ENCODE measurements at regions not wholly inside any gene's neighbourhood (a gene's known extent, or its start where the extent isn't known, plus 50 kb on each side); places are given as distances from the start of the nearest gene placed in this dataset.
"Not testable (repeated sequence)": the region's sequence is repeated elsewhere in the genome, so short reads cannot be mapped to it uniquely, and the experiment has no call there.

DNA sequence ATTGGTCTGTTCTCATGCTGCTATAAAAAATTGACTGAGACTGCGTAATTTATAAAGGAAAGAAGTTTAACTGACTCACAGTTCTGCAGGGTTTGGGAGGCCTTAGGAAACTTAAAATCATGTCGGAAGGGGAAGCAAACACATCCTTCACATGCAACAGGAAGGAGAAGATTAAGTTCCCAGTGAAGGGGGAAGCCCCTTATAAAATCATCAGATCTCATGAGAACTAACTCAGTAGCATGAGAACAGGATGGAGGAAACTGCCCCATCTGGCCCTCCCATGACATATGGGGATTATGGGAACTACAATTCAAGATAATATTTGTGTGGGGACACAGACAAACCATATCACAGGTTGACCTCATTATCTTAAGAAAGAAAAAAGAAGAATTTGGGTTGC is 134.5 kb downstream of the PPP1R3A start:
- DNase-seq (ENCODE audit: low read depth in 4 of 4, low spot score in 1 of 4): no peak

DNA sequence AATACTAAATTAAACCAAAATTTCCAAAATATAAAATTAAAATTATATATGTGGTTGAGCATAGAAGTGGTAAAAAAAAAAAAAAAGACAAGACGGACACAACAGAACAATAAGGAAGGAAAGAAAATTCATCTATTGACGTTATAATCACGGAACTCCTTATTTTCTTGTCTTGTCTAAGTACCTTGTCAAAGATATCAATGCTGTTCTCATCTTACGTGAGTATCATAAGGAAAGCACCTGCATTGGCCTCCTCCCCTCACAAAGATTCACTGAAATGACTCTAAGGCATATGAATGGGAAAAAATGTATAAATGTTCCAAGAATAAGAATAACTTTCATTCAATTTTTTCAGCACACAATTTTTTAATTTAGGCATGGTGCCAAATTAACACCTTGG is 135.4 kb downstream of the PPP1R3A start:
- no peak for DNase-seq (ENCODE audit: low read depth in 4 of 4, low spot score in 1 of 4)

DNA sequence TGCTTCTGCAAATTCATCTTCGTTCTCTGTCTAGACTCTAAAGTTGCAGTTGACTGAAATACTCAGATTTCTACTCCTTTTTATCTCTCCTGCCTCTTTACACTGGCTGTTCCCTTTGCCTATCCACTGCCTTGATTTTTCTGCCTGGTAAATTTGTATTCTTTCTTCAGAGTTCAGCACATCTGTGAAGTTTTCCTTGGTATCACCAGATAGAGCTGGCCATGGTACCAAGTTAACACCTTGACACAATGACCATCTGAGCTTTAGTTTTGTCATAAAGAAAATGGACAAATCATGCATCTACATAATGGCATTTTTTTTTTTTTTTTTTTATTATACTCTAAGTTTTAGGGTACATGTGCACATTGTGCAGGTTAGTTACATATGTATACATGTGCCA is 143.0 kb downstream of the PPP1R3A start:
- DNase-seq (ENCODE audit: low read depth in 4 of 4, low spot score in 1 of 4): no peak

DNA sequence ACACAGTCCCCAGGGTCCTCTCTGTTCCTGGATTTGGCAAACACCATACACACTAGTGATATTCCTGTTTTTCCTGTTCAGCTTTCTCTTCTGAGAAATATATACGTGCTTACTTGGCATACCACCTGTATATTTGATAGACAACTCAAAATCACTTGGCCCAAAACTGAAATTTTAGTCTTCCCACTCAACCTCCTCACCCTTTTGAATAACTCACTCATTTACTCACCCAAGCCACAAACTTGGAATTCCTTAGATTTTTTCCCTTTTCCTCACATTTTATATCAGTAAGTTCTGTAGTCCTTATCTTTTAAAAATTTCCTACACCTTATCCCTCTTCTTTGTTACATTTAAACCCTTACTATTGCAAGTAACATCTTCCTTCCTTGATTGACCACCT is 143.4 kb downstream of the PPP1R3A start:
- DNase-seq (ENCODE audit: low read depth in 4 of 4, low spot score in 1 of 4): no peak

DNA sequence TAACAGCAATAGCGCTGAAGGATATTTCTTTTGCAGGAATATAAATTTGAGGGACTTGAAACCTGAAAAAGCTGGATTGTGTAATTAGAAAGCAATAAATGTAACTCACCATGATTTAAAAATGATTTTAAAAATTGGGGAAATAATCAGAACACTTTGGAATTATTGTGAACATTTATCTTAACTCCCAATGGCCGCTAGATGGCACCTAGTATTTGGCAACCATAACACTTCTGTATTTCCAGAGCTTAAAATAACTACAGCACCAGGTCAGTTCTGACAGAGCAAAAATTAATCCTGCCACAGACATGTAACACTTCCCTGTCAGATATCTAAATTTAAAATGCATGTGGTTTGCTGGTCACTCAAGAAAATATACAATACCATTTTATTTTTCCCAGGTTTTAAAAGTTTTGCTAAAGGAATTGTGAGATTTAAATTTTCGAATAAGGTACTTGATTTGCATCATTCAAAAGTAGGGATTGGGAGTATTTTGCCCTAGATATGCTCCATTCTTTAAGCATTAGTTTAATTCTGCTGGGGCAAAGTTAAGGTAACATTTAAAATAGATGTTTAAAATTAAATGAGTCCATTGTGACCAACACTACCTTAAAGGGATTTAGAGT is 144.5 kb downstream of the PPP1R3A start:
- no peak for DNase-seq (ENCODE audit: low read depth in 4 of 4, low spot score in 1 of 4)

DNA sequence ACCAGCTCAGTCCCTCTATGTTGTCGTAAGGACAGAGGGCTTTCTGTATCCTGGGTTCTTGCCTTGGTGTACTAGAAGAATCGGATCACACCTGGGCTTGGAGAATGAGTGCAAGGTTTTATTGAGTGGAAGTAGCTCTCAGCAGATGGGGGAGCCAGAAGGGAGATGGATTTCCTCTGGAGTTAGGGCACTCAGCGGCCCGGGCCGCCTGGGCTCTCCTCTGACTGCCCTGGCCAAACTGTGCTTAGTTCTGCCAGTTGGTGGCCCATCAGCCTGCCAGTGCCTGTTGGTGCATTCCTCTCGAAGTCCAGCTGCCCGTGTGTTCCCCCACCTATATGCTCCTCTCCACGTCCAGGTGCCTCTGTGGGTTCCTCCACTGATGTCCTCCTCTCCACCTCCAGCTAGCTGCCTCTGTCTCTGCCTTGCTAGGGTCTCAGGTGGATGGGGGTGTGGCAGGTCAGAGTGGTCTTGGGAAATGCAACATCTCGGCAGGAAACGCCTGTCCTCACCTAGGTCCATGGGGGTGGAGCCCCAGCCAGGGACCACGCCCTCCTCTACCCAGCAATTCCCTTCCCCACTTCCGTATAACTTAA is 148.6 kb downstream of the PPP1R3A start:
- DNase-seq (ENCODE audit: low read depth in 4 of 4, low spot score in 1 of 4): no peak

DNA sequence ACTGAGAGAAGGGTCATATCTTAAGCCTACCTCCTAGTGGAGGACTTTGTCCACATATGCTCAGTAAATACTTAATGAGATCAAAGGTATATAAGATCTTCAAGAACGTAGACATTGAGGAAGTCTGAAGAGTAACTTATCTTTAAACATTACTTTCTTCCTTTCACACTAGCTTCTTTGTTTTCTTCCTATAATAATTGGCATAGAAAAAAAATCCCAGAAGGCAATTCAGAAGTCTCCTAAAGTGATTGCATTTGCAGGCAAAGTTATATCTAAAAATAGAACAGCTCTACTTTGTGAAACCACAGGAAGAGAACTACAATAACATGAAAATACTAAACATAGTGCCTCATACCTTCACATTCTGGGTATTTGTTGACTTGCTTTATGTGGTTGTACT is 150.4 kb downstream of the PPP1R3A start:
- no peak for DNase-seq (ENCODE audit: low read depth in 4 of 4, low spot score in 1 of 4)

DNA sequence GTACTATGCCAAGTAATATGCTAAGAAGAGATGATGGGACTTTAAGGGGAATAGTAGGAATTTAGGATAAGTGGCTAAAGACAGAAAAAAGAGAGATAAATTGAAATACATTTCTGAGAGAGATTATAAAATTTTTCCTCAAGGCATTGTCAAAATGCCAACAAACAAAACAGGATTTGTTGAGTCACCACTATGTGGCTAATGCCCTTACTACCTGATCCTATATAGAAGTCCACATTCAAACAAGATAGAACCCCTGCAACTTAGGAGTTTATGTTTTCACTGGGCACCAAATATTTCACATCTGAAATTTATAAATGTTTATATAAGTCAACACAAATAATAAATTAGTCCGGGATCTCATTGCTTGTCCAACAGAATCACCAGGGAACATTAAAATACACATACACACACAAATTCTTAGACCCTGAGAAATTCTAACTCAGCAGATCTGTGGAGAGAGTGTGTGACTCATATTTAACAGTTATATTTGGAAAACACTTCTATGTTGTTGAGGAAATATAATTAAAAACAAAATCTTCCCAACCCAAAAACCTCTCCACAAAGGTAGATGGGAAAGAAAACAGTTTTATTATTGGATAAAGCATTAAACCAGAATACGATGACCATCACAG is 154.3 kb downstream of the PPP1R3A start:
- no peak for DNase-seq (ENCODE audit: low read depth in 4 of 4, low spot score in 1 of 4)

DNA sequence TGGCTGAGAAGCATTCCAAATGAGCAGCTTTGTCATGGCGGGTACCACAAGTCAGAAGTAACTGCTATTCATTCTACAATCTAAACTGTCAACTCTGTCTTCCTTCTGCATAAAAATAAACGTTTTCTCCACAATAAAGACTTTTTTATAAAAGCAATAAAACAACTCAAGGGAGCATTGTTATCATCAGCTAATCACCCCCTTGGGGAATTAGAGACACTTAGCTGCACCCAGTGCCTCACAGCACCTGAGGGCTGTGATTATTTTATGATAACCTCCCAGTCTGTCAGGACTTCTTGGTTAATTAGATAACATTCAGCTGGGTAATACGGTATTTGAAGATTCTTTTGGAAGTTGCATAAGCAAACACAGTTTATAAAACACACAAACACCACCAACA is 155.6 kb downstream of the PPP1R3A start:
- DNase-seq (ENCODE audit: low read depth in 4 of 4, low spot score in 1 of 4): no peak

DNA sequence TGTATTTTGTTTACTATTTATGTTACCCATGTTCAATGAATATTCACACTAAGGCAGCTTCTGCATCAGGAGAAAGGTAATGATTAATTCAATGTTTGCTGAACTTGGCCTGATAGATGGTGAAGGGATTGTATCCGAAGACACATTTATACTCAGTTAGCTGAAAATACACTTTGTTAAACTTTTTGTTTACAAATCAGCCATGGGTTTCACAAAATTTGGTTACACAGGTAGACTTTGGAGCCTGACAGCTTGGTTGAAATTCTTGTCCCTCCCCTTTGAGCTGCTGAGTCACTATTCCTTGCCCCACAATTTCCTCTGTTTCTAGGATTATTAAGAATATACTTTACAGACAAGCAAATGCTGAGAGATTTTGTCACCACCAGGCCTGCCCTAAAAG is 162.6 kb downstream of the PPP1R3A start:
- no peak for DNase-seq (ENCODE audit: low read depth in 4 of 4, low spot score in 1 of 4)

DNA sequence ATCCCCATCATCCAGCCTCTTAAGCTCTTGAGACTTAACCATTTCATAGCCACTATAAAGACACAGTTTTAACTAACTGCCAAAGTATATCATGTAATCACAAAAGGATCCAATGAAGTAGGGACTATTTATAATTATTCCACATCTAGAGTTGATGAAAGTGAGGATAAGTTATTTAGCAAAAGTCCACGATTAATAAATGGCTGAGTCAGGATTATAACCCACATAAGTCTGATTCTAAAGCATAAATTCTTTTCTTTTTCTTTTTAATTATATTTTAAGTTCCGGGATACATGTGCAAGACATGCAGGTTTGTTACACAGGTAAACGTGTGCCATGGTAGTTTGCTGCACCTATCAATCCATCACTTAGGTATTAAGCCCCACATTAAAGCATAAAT is 166.1 kb downstream of the PPP1R3A start:
- DNase-seq (ENCODE audit: low read depth in 4 of 4, low spot score in 1 of 4): no peak

DNA sequence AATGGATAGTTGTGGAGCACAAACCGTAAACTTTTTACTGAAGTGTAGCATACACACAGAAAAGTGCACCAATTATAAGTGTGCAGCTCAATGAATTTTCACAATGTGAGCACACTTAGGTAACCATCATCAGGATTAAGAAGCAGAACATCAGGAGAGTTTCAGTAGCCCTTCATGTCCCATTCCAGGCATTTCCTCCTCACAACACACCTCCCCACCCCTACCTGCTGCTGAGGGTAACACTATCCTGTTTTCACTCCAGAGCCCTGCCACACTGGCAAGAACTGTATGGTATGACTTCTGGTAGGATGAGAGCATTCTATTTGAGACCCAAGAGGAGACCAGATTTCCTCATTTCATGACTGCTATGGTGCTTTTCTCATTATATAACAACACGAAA is 166.5 kb downstream of the PPP1R3A start:
- no peak for DNase-seq (ENCODE audit: low read depth in 4 of 4, low spot score in 1 of 4)

DNA sequence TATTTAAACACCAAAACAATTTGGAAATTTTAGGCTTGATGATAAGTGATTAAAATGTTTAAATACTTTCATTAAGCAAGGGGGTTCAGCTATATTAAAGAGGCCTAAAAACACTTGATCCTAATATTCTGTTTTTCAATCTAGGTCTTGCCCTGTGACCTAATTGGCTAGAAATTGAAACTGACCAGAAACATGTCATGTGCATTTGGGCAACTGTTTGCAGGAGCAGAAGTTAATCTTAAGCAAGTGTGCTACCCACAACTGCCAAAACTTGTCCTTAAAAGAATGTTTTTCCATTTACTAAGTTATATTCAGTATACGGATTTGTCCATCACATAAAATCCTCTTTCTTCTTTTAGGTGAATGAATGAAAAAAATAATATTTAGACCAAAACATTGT is 167.3 kb downstream of the PPP1R3A start:
- no peak for DNase-seq (ENCODE audit: low read depth in 4 of 4, low spot score in 1 of 4)

DNA sequence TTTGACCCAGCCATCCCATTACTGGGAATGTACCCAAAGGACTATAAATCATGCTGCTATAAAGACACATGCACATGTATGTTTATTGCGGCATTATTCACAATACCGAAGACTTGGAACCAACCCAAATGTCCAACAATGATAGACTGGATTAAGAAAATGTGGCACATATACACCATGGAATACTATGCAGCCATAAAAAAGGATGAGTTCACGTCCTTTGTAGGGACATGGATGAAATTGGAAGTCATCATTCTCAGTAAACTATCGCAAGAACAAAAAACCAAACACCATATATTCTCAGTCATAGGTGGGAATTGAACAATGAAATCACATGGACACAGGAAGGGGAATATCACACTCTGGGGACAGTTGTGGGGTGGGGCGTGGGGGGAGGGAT is 170.4 kb downstream of the PPP1R3A start:
- not testable (repeated sequence) for DNase-seq (ENCODE audit: low read depth in 4 of 4, low spot score in 1 of 4)

DNA sequence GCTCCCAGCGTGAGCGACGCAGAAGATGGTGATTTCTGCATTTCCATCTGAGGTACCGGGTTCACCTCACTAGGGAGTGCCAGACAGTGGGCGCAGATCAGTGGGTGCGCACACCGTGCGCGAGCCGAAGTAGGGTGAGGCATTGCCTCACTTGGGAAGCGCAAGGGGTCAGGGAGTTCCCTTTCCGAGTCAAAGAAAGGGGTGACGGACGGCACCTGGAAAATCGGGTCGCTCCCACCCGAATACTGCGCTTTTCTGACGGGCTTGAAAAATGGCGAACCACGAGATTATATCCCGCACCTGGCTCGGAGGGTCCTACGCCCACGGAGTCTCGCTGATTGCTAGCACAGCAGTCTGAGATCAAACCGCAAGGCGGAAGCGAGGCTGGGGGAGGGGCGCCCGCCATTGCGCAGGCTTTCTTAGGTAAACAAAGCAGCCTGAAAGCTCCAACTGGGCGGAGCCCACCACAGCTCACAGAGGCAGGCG is 175.8 kb downstream of the PPP1R3A start:
- DNase-seq (ENCODE audit: low read depth in 4 of 4, low spot score in 1 of 4): not testable (repeated sequence)

DNA sequence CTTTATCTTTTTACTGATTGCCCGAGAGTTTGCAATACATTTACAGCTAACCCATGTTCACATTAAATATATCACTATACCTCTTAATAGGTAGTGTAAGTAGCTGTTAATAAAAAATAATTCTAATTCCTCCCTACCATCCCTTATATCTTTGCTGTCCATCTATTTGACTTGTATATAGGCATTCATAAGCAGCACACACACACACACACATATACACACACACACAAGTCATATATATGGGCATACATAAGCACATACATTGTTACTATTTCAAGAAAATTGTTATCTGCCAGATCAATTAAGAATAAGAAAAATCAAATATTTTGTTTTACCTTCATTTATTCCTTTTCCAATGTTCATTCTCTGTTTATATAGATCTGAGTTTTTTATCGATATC is 176.4 kb downstream of the PPP1R3A start:
- no peak for DNase-seq (ENCODE audit: low read depth in 4 of 4, low spot score in 1 of 4)

DNA sequence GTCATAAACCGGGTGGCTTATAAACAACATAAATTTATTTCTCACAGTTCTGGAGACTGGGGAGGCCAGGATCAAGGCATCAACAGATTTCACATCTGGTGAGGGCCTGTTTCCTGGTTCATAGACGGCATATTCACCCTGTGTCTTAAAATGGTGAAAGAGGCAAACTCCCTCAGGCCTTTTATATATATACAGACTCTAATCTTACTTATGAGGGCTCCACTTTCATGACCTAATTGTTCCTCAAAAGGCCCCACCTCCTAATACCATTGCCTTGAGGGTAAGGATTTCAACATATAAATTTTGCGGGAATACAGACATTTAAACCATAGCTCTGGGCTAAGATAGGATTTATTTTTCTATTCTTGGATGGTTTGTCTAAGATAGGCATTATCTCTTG is 187.2 kb downstream of the PPP1R3A start:
- no peak for DNase-seq (ENCODE audit: low read depth in 4 of 4, low spot score in 1 of 4)

DNA sequence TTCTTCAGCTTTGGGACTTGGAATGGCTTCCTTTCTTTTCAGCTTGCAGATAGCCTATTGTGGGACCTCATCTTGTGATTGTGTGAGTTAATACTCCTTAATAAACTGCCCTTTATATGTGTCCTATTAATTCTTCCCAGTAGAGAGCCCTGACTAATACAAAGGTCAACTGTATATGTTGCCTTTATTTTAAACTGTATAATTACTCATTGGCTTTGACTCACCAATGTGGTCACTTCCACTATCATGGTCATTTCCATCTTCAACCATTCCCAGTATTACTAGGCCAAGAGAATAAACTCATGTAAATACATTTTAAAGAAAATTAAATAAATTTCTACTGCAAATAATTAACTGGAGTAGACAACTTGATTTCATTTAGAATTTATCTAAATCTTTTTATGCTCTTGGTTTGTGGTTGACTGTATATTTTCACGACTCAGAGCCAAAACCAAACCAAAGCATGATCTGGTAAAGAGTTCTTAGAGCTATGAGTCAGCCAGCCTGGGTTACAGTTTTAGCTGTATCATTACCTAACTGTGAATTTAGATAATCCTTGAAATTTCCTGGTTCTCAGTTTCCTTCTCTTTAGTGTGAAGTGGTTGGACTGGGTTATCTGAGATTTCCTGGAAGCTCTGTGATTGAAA is 188.4 kb downstream of the PPP1R3A start:
- DNase-seq (ENCODE audit: low read depth in 4 of 4, low spot score in 1 of 4): no peak

DNA sequence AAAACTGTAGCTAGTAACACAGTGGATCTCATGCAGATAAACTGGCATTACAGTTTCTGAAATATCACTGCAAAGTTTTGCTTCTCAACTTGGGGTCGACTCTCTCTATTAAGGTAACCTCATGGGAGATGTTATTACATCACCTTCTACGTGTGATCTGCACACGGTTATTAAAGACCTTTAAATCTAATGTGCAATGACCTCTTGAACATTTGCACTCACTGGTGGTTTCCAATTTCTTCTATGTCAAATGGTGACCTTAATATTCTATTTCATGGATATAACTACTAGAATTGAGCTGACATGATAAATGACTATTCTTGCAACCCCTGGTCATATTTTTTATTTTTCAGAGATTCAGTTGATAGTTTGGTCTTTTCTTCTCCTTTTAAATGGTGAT is 191.3 kb downstream of the PPP1R3A start:
- DNase-seq (ENCODE audit: low read depth in 4 of 4, low spot score in 1 of 4): no peak

DNA sequence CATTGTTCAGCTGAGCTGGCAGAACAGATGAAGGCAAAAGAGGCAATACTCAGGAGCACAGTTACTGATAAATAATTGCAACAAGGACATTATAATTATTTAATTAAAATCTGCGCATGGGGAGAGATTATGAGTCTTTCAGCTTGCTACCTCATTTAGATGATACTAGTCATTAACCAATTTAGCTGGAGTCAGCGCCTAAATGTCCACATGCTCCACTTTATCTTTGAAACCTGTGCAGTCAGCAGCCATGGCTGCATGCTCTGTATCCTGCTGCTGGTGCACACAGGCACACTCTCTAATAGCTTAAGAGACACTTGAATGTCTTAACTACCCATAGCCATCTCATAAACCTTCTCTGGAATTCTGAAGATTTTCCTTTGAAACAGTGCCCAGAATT is 196.8 kb downstream of the PPP1R3A start:
- DNase-seq (ENCODE audit: low read depth in 4 of 4, low spot score in 1 of 4): no peak

DNA sequence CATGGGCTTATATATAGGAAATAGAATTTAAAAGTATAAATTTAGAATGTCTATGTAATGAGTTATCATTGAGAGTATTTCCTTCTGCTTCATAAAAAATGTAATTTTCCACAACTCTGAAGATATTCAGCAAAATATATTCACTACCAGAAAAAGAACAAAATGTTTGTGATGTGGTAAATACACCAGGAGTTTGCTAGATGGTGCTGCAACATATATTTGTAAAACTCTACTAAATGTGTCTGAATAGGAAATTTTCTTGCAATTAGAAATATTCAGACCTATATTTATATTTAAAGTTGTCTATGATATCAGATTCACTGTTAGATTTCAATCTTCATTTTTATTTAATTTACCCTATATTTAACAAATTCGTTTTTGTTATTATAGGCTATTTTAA is 201.1 kb downstream of the PPP1R3A start:
- DNase-seq (ENCODE audit: low read depth in 4 of 4, low spot score in 1 of 4): no peak
